ENCODE measurements at regions not wholly inside any gene's neighbourhood (a gene's known extent, or its start where the extent isn't known, plus 50 kb on each side); places are given as distances from the start of the nearest gene placed in this dataset.

DNA sequence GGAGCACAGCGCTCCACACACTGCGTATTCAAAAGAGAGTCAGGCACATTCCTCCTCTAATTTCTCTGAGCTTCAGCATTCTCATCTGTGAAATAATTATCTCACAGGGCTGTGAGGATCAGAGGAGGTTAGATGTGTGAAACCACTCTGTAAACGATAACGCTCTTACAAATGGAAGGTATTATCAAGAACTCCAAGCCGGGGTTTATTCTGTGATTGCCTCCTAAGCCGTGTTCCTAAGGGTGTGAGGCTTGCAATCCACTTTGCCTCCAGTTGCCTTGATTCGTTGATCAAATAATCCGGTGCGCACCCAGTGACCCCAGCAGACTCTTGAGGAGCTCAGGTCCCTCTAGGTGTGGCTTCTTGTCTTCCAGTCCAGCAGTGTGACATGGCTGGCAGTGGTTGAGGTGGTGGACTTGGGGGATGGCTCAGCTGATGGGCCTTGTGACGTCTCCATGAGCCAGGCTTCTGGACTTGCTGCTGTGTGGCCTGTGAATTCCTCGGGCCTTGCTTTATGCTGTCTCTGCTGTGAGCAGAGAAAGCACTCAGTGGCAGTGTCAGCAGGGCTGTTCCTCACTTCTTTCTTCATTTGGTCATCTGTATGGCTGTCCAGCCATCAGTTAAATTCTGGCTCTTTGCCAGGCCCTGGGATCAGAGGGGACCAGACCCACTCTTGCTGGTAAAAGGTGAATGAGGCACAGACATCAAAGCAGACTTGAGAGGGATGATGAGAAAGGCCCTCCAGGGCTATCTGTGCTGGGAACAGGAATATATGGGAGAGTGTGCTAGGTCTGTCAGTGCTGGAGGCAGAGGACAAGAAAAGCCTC lies 71.0 kb downstream of the SLC25A47 start:
- TF ChIP-seq, protein P1, sequence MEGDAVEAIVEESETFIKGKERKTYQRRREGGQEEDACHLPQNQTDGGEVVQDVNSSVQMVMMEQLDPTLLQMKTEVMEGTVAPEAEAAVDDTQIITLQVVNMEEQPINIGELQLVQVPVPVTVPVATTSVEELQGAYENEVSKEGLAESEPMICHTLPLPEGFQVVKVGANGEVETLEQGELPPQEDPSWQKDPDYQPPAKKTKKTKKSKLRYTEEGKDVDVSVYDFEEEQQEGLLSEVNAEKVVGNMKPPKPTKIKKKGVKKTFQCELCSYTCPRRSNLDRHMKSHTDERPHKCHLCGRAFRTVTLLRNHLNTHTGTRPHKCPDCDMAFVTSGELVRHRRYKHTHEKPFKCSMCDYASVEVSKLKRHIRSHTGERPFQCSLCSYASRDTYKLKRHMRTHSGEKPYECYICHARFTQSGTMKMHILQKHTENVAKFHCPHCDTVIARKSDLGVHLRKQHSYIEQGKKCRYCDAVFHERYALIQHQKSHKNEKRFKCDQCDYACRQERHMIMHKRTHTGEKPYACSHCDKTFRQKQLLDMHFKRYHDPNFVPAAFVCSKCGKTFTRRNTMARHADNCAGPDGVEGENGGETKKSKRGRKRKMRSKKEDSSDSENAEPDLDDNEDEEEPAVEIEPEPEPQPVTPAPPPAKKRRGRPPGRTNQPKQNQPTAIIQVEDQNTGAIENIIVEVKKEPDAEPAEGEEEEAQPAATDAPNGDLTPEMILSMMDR (IDR thresholded peaks at IDR 0.05), result no peak
- no peak for TF ChIP-seq POLR2A (IDR thresholded peaks at IDR 0.05)
- no peak overlapping the region for H3K4me3 ChIP-seq
- H3K27me3 ChIP-seq, result no peaks in the 10 kb centered on the region
- H3K36me3 ChIP-seq, result no peaks in the 10 kb centered on the region
- H3K9me3 ChIP-seq, result no peaks in the 10 kb centered on the region
- no peak for DNase-seq
- H3K4me1 ChIP-seq, result no peaks in the 10 kb centered on the region
- no peak overlapping the region for H3K27ac ChIP-seq
- intact Hi-C loops (cut with DNase I; ENCODE audit: low total_unique reads), result no loop called here

DNA sequence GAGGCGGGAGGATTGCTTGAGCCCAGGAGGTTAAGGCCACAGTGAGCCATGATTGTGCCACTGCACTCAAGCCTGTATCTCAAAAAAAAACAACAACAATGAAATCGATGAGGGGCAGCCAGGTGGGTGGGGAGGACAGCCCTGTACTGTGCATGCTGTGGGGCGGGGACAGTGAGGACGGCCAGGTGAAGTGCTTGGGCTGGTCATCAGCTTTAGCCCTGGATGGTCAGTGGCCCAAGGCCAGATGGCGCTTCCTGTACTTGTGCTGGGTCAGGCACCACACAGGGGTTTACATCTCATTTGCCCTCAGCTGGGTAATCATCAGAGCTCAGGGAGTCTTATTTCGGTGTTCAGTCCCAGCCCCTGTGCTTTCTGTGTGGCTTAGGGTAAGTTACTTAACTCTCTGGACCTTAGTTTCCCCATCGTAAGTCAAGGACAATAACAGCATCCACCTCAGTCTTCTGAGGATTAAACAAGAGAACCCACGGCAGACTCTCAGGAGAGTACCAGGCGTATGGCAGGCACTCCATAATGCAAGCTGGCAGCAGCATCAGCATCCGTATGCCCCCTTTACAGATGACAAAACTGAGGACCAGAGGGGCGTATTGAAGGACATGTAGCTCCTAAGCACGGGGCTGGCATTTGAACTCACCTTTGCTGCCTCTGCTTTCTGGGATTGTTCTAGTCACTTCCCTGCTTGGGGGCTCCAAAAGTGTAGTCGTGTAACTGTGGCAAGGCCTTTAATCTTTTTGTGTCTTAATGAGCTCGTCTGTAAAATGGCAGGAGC lies 71.9 kb downstream of the SLC25A47 start:
- no peaks in the 10 kb centered on the region for H3K36me3 ChIP-seq
- H3K9me3 ChIP-seq, result no peaks in the 10 kb centered on the region
- no peaks in the 10 kb centered on the region for H3K27me3 ChIP-seq
- intact Hi-C loops (cut with DNase I; ENCODE audit: low total_unique reads), result no loop called here
- H3K27ac ChIP-seq, result no peak overlapping the region
- H3K4me3 ChIP-seq, result no peak overlapping the region
- H3K4me1 ChIP-seq, result no peaks in the 10 kb centered on the region
- DNase-seq, result no peak
- no peak for TF ChIP-seq POLR2A (IDR thresholded peaks at IDR 0.05)
- TF ChIP-seq, protein P1 (IDR thresholded peaks at IDR 0.05), result no peak

- Histone ChIP-seq H3K4me1 (no peaks in the 10 kb centered on the region), H3K4me3 (no peak overlapping the region), H3K27ac (no peak overlapping the region), H3K27me3 (no peaks in the 10 kb centered on the region), H3K36me3 (no peaks in the 10 kb centered on the region), H3K9me3 (no peaks in the 10 kb centered on the region)
- intact Hi-C loops (cut with DNase I; ENCODE audit: low total_unique reads), result no loop called here
- DNase-seq, result no peak
- TF ChIP-seq, protein P1 (IDR thresholded peaks at IDR 0.05), result no peak
- no peak for TF ChIP-seq POLR2A (IDR thresholded peaks at IDR 0.05)
These were observed 73.2 kb downstream of the SLC25A47 start for GRCh38 chr14:100396266-100396795.

DNA sequence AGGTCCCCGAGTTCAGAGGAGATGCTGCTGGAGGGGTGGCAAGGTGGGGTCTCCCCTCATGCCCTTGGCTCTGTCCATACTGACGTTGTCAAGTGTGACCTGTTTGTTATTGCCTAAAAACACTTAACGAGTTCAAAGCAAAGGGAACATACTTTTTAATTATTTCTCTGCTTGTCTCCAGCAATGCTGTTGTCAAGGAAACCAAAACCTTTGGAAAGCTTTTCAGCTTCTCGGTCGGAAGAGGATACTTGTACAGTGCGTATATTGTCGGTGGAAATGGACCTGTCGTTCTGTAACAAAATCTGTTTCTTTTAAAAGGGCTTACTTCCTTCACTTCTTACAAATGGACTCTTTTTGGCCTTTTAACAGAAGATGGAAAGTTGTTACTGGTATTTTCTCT lies 73.9 kb downstream of the SLC25A47 start:
- H3K4me1 ChIP-seq, result no peaks in the 10 kb centered on the region
- H3K27ac ChIP-seq, result no peak overlapping the region
- H3K4me3 ChIP-seq, result no peak overlapping the region
- H3K27me3 ChIP-seq, result no peaks in the 10 kb centered on the region
- intact Hi-C loops (cut with DNase I; ENCODE audit: low total_unique reads), result no loop called here
- no peaks in the 10 kb centered on the region for H3K36me3 ChIP-seq
- TF ChIP-seq, protein P1 (IDR thresholded peaks at IDR 0.05), result no peak
- no peaks in the 10 kb centered on the region for H3K9me3 ChIP-seq
- no peak for DNase-seq

DNA sequence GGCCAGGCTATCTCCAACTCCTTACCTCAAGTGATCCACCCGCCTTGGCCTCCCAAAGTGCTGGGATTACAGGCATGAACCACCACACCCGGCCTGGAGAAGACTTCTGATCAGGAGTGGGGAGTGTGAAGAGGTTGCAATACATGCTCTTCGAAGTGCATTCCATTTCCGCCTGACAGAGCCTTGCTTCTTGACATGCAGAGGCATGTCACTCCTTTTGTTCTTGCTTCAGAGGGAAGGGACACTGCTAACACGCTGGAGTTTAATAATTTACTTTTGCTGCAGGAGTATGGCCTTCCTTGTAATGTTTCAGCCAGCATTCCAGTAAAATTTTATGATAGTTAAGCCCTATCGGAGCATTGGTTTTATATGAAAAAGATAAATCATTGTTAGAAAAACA lies 74.9 kb downstream of the SLC25A47 start:
- Histone ChIP-seq H3K27me3 (no peaks in the 10 kb centered on the region), H3K4me3 (no peak overlapping the region), H3K27ac (no peak overlapping the region), H3K9me3 (no peaks in the 10 kb centered on the region), H3K36me3 (no peaks in the 10 kb centered on the region), H3K4me1 (no peaks in the 10 kb centered on the region)
- intact Hi-C loops (cut with DNase I; ENCODE audit: low total_unique reads), result no loop called here
- TF ChIP-seq, protein P1 (IDR thresholded peaks at IDR 0.05), result no peak
- no peak for TF ChIP-seq POLR2A (IDR thresholded peaks at IDR 0.05)
- no peak for DNase-seq

Data from uterus (tissue), 3 donors.